Thyroid gland (tissue), 4 donors: ENCODE measurements at regions not wholly inside any gene's neighbourhood (a gene's known extent, or its start where the extent isn't known, plus 50 kb on each side); places are given as distances from the start of the nearest gene placed in this dataset.
"Not testable (repeated sequence)": the region's sequence is repeated elsewhere in the genome, so short reads cannot be mapped to it uniquely, and the experiment has no call there.

Experiments used
- DNase-seq, 2 donors: peaks; one replicate each; pipeline ENCODE4 v3.0.0-alpha.2; 2019
- H3K27ac ChIP-seq, 3 donors: fragments of 200-600 bp; sonication (generic); 1 replicate in 2 of 3; 2 replicates in 1 of 3; pipeline ENCODE4 v1.5.1; 2016 to 2019; ENCODE audit warnings: mild to moderate bottlenecking in 1 of 3, moderate library complexity in 1 of 3
- H3K27me3 ChIP-seq: fragments of 200-600 bp; sonication (generic); one replicate; pipeline ENCODE4 v1.5.1; 2019
- H3K36me3 ChIP-seq, 2 donors: fragments of 200-600 bp; sonication (generic); one replicate each; pipeline ENCODE4 v1.5.1; 2016 to 2019
- H3K4me1 ChIP-seq, 2 donors: fragments of 200-600 bp; sonication (generic); one replicate each; pipeline ENCODE4 v1.5.1; 2017 to 2019
- H3K4me3 ChIP-seq, 3 donors: fragments of 200-600 bp; sonication (generic); replicated peaks in 1 of 3; 1 replicate in 2 of 3; 2 replicates in 1 of 3; pipeline ENCODE4 v1.5.1; 2016; ENCODE audit warnings: mild to moderate bottlenecking in 1 of 3
- H3K9me3 ChIP-seq: fragments of 200-600 bp; sonication (generic); one replicate; pipeline ENCODE4 v1.5.1; 2017
- POLR2A ChIP-seq, 2 donors: fragments of 450-650 bp; IDR thresholded peaks; one replicate each; pipeline ENCODE4 v1.6.1; 2017; ENCODE audit warnings: antibody characterized with exemption in 2 of 2, mild to moderate bottlenecking in 2 of 2, moderate library complexity in 1 of 2
- WGBS, 2 donors: methylation state at CpG; one replicate each; pipeline ENCODE4 v1.1.5; 2017; 5-methylcytosine and 5-hydroxymethylcytosine counted together
- intact Hi-C: fragments of 100-400 bp; cut with DNase I; formaldehyde crosslinking; loops from one replicate; pipeline ENCODE4 v1.15.1; 2023
- TF ChIP-seq, protein P1 (sequence below), 6 experiments: fragments of 200-600 bp in 3 of 6; fragments of 450-650 bp in 3 of 6; sonication (generic) in 3 of 6; IDR thresholded peaks; one replicate each; pipeline ENCODE4 v1.5.1; 2016 to 2019; ENCODE audit warnings: antibody characterized with exemption in 6 of 6, mild to moderate bottlenecking in 2 of 6, inconsistent platforms in 1 of 6, moderate library complexity in 1 of 6

DNA sequence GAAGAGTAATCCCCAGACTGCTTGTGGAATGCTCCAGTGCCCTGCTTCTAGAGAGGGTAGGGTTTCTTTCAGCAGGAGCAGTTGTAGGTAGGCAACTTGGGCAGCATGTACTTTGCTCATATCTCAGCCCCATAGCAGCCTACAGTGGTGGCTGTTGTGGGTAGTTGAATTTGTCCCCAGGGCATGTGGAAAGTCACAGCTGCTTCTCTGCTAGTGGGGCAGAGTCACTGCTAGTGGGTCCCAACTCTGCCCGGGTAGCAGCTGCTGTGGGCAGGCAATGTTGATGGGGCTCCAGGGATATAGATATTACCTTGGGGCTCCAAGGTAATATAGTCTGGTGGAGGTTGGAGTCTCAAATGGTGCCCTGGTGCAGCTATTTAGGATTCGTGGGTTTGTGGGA lies 174.5 kb downstream of the OTOL1 start:
- Histone ChIP-seq H3K4me3 (no peak overlapping the region), H3K9me3 (no peaks in the 10 kb centered on the region), H3K27me3 (no peaks in the 10 kb centered on the region), H3K27ac (no peak overlapping the region), H3K36me3 (no peaks in the 10 kb centered on the region), H3K4me1 (no peaks in the 10 kb centered on the region)
- 79 to 92% methylated on average over 2 of the region's 2 CpGs for WGBS, 2 donors
- no peak for DNase-seq
- intact Hi-C loops = no loop called here
- TF ChIP-seq, protein P1, sequence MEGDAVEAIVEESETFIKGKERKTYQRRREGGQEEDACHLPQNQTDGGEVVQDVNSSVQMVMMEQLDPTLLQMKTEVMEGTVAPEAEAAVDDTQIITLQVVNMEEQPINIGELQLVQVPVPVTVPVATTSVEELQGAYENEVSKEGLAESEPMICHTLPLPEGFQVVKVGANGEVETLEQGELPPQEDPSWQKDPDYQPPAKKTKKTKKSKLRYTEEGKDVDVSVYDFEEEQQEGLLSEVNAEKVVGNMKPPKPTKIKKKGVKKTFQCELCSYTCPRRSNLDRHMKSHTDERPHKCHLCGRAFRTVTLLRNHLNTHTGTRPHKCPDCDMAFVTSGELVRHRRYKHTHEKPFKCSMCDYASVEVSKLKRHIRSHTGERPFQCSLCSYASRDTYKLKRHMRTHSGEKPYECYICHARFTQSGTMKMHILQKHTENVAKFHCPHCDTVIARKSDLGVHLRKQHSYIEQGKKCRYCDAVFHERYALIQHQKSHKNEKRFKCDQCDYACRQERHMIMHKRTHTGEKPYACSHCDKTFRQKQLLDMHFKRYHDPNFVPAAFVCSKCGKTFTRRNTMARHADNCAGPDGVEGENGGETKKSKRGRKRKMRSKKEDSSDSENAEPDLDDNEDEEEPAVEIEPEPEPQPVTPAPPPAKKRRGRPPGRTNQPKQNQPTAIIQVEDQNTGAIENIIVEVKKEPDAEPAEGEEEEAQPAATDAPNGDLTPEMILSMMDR (IDR thresholded peaks at IDR 0.05) = no peak
- TF ChIP-seq POLR2A (IDR thresholded peaks at IDR 0.05) = no peak

DNA sequence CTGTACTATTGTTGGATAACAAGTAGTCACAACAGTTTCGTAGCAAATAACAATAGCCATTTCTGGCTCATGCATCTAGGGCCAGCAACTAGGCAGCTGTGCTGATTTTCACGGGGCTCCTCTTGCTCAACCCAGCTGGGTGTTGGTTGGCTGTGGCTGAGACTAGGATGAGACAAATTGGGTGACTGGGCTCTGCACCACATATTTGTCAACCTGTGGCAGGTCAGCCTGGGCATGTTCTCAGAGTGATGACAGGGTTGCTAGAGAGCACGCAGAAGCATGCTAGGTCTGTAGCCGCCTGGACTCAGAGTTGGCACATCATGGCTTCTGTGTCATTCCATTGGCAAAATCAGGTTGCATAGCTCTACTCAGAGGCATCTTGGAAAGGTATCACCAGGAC lies 175.9 kb downstream of the OTOL1 start:
- Histone ChIP-seq H3K36me3 (no peaks in the 10 kb centered on the region), H3K4me1 (no peaks in the 10 kb centered on the region), H3K9me3 (no peaks in the 10 kb centered on the region), H3K4me3 (no peak overlapping the region), H3K27ac (no peak overlapping the region), H3K27me3 (no peaks in the 10 kb centered on the region)
- no peak for DNase-seq
- TF ChIP-seq, protein P1 (IDR thresholded peaks at IDR 0.05) = no peak
- no peak for TF ChIP-seq POLR2A (IDR thresholded peaks at IDR 0.05)
- WGBS, 2 donors = 62 to 76% methylated on average over 4 of the region's 4 CpGs
- intact Hi-C loops = no loop called here

DNA sequence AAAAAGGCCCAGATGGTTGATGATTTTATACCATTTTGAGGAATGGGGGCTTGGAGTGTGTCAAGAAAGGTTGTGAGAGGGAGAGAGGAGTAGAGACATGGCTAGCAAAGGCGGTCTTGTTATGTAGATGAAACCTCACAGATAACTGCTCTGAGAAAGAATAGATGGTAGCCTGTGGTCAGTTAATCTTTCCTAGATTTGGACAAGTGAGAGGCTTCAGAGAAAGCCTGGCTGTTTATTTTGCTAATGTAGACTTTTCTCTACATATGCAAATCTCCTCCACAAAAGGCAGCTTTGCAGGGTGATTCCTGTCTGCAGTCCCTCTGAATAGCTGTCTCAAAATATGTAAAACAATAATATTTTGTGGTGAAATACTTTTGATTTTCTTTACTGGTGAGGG lies 177.3 kb downstream of the OTOL1 start:
- no peaks in the 10 kb centered on the region for H3K36me3 ChIP-seq
- no peak overlapping the region for H3K27ac ChIP-seq
- H3K4me1 ChIP-seq = no peaks in the 10 kb centered on the region
- H3K9me3 ChIP-seq = no peaks in the 10 kb centered on the region
- no peak overlapping the region for H3K4me3 ChIP-seq
- no peaks in the 10 kb centered on the region for H3K27me3 ChIP-seq
- WGBS, 2 donors = 75 to 78% methylated on average over 1 of the region's 1 CpG
- no peak for DNase-seq
- intact Hi-C loops = no loop called here
- TF ChIP-seq, protein P1 (IDR thresholded peaks at IDR 0.05) = no peak
- TF ChIP-seq POLR2A (IDR thresholded peaks at IDR 0.05) = no peak

DNA sequence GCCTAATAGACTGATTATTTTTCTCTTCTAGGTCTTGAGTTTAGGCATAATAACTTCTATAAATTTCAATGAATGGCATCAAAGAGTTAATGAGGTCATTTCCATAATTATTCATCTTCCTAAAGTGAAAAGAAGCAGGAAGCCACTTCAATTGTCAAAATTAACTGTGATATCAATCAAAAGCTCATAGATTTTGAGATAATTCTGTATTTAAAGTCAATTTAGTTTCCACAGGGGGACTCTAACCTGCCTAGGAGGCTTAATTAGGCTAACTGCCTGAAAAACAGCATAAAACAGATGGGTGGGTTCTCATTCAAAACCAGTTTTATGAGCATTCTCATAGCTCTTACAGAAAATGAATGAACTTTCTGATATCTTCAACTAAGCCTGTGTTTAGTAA lies 177.8 kb downstream of the OTOL1 start:
- DNase-seq = no peak
- H3K4me3 ChIP-seq = no peak overlapping the region
- intact Hi-C loops = no loop called here
- TF ChIP-seq, protein P1 (IDR thresholded peaks at IDR 0.05) = no peak
- TF ChIP-seq POLR2A (IDR thresholded peaks at IDR 0.05) = no peak
- no peaks in the 10 kb centered on the region for H3K9me3 ChIP-seq
- no peaks in the 10 kb centered on the region for H3K27me3 ChIP-seq
- no peaks in the 10 kb centered on the region for H3K4me1 ChIP-seq
- H3K36me3 ChIP-seq = no peaks in the 10 kb centered on the region
- H3K27ac ChIP-seq = no peak overlapping the region

DNA sequence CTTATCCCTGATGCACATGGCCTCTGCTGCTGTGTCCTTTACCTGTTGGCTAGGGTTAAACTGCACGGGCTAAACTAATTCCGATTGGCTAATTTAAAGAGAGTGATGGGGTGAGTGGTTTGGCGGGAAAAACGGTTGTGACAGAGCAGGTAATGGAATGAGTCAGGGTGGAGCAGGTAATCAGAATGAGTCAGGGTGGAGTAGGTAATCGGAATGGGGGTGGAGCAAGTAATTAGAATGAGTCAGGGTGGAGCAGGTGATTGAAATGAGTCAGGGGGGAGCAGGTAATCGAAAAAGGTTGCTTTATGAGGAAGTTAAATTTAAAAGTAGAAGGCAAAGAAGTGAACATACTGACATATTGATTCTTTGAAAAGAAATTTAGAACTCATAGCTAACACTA lies 185.2 kb downstream of the OTOL1 start:
- H3K36me3 ChIP-seq, intact Hi-C loops, H3K9me3 ChIP-seq, H3K27me3 ChIP-seq, H3K4me1 ChIP-seq, H3K27ac ChIP-seq, H3K4me3 ChIP-seq, DNase-seq: not testable (repeated sequence)
- 87 to 89% methylated on average over 6 of the region's 6 CpGs for WGBS, 2 donors

DNA sequence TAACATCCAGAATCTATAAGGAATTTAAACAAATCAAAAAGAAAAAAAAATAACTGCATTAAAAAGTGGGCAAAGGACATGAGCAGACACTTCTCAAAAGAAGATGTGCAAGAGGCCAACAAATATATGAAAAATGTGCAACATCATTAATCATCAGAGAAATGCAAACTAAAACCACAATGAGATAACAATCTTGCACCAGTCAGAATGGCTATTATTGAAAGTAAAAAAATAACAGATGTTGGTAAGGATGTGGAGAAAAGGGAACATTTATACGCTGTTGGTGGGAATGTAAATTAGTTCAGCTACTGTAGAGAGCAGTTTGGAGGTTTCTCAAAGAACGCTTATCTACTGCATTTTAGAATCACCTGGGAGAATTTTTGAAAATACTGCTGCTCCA lies 186.1 kb downstream of the OTOL1 start:
- no peaks in the 10 kb centered on the region for H3K4me1 ChIP-seq
- 59 to 68% methylated on average over 2 of the region's 2 CpGs for WGBS, 2 donors
- intact Hi-C loops = no loop called here
- DNase-seq = no peak
- no peaks in the 10 kb centered on the region for H3K36me3 ChIP-seq
- no peak overlapping the region for H3K4me3 ChIP-seq
- H3K27me3 ChIP-seq = no peaks in the 10 kb centered on the region
- no peak overlapping the region for H3K27ac ChIP-seq
- TF ChIP-seq, protein P1 (IDR thresholded peaks at IDR 0.05) = no peak
- no peak for TF ChIP-seq POLR2A (IDR thresholded peaks at IDR 0.05)
- H3K9me3 ChIP-seq = no peaks in the 10 kb centered on the region
